ENCODE measurements at regions not wholly inside any gene's neighbourhood (a gene's known extent, or its start where the extent isn't known, plus 50 kb on each side); places are given as distances from the start of the nearest gene placed in this dataset.
"Not testable (repeated sequence)": the region's sequence is repeated elsewhere in the genome, so short reads cannot be mapped to it uniquely, and the experiment has no call there.

GRCh38 chr17:72464221-72464620 is 343.4 kb downstream of the SOX9 start:
- TF ChIP-seq, protein P1, sequence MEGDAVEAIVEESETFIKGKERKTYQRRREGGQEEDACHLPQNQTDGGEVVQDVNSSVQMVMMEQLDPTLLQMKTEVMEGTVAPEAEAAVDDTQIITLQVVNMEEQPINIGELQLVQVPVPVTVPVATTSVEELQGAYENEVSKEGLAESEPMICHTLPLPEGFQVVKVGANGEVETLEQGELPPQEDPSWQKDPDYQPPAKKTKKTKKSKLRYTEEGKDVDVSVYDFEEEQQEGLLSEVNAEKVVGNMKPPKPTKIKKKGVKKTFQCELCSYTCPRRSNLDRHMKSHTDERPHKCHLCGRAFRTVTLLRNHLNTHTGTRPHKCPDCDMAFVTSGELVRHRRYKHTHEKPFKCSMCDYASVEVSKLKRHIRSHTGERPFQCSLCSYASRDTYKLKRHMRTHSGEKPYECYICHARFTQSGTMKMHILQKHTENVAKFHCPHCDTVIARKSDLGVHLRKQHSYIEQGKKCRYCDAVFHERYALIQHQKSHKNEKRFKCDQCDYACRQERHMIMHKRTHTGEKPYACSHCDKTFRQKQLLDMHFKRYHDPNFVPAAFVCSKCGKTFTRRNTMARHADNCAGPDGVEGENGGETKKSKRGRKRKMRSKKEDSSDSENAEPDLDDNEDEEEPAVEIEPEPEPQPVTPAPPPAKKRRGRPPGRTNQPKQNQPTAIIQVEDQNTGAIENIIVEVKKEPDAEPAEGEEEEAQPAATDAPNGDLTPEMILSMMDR (IDR thresholded peaks at IDR 0.05; ENCODE audit: poor library complexity), result not testable (repeated sequence)
- TF ChIP-seq EZH2phosphoT487 (IDR thresholded peaks at IDR 0.05; ENCODE audit: low read depth, severe bottlenecking, unreplicated experiment); EZH2 (IDR thresholded peaks at IDR 0.05; ENCODE audit: borderline replicate concordance): not testable (repeated sequence)
